ENCODE measurements at regions not wholly inside any gene's neighbourhood (a gene's known extent, or its start where the extent isn't known, plus 50 kb on each side); places are given as distances from the start of the nearest gene placed in this dataset.

DNA sequence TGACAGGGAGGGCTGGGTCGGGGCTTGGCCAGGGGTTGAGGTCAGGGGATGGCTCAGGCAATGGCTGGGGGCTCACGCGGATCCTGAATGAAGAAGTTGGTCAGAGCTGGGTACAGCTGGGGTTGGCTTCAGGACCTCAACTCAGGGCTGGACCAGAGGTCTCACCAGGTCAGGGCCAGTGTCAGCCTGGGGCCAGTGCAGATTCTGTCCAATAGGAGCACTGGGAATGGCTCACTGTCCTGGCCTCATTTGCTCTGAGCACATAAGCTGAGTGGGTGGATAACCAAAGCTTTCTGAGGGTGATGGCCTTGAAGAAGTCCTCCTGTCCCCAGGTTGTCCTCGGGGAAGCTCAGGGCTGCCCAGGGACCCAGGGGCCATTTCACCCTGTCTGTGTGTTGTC lies 54.9 kb upstream of the PCBD1 start:
- H3K9me3 ChIP-seq (ENCODE audit: control insufficient read depth in 1 of 2, insufficient read depth in 1 of 2, low read depth in 1 of 2, low read length in 2 of 2): no peaks in the 10 kb centered on the region
- H2AFZ ChIP-seq (ENCODE audit: low read depth, low read length, poor library complexity, severe bottlenecking): no peak overlapping the region
- no peak overlapping the region for H3K4me2 ChIP-seq (ENCODE audit: low read length)
- peaks cover 4% of the 10 kb centered on the region; the same call in 1 of the 2 replicates for H3K27me3 ChIP-seq (ENCODE audit: insufficient read depth, low read length)
- H3K9ac ChIP-seq (ENCODE audit: low read length): no peak overlapping the region
- POLR2A ChIA-PET: no interaction called here
- no peaks in the 10 kb centered on the region for H3K79me2 ChIP-seq (ENCODE audit: insufficient read depth, low read length)
- TF ChIP-seq ZFX (IDR thresholded peaks at IDR 0.05) (no peak), EZH2phosphoT487 (IDR thresholded peaks at IDR 0.05; ENCODE audit: borderline replicate concordance) (no peak), ELF1 (IDR thresholded peaks at IDR 0.05; ENCODE audit: borderline replicate concordance, low read depth) (no peak), EZH2 (IDR thresholded peaks at IDR 0.05) (no peak), CEBPB (IDR thresholded peaks at IDR 0.05; ENCODE audit: low read depth) (no peak), YY1 (IDR thresholded peaks at IDR 0.05; ENCODE audit: extremely low read depth, insufficient replicate concordance, low read depth, low read length) (no peak), SP1 (IDR thresholded peaks at IDR 0.05; ENCODE audit: low read depth) (no peak), POLR2AphosphoS5 (IDR thresholded peaks at IDR 0.05; ENCODE audit: low read depth, low read length) (no peak), JUND (IDR thresholded peaks at IDR 0.05) (no peak), CBX3 (IDR thresholded peaks at IDR 0.05; ENCODE audit: low read depth) (no peak), EGR1 (IDR thresholded peaks at IDR 0.05; ENCODE audit: low read depth) (no peak), TCF7L2 (IDR thresholded peaks at IDR 0.05; ENCODE audit: borderline replicate concordance, extremely low read depth, insufficient read depth, insufficient read length) (no peak), POLR2A (IDR thresholded peaks at IDR 0.05; ENCODE audit: borderline replicate concordance, extremely low read depth, insufficient read depth, insufficient read length) (no peak)
- TF ChIP-seq, protein P1, sequence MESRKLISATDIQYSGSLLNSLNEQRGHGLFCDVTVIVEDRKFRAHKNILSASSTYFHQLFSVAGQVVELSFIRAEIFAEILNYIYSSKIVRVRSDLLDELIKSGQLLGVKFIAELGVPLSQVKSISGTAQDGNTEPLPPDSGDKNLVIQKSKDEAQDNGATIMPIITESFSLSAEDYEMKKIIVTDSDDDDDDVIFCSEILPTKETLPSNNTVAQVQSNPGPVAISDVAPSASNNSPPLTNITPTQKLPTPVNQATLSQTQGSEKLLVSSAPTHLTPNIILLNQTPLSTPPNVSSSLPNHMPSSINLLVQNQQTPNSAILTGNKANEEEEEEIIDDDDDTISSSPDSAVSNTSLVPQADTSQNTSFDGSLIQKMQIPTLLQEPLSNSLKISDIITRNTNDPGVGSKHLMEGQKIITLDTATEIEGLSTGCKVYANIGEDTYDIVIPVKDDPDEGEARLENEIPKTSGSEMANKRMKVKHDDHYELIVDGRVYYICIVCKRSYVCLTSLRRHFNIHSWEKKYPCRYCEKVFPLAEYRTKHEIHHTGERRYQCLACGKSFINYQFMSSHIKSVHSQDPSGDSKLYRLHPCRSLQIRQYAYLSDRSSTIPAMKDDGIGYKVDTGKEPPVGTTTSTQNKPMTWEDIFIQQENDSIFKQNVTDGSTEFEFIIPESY (IDR thresholded peaks at IDR 0.05; ENCODE audit: extremely low read depth, insufficient replicate concordance, low read length): no peak
- TF ChIP-seq, protein P2, sequence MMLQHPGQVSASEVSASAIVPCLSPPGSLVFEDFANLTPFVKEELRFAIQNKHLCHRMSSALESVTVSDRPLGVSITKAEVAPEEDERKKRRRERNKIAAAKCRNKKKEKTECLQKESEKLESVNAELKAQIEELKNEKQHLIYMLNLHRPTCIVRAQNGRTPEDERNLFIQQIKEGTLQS (IDR thresholded peaks at IDR 0.05): no peak
- TF ChIP-seq, protein P3, sequence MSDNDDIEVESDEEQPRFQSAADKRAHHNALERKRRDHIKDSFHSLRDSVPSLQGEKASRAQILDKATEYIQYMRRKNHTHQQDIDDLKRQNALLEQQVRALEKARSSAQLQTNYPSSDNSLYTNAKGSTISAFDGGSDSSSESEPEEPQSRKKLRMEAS (IDR thresholded peaks at IDR 0.05): no peak
- TF ChIP-seq, protein P4, sequence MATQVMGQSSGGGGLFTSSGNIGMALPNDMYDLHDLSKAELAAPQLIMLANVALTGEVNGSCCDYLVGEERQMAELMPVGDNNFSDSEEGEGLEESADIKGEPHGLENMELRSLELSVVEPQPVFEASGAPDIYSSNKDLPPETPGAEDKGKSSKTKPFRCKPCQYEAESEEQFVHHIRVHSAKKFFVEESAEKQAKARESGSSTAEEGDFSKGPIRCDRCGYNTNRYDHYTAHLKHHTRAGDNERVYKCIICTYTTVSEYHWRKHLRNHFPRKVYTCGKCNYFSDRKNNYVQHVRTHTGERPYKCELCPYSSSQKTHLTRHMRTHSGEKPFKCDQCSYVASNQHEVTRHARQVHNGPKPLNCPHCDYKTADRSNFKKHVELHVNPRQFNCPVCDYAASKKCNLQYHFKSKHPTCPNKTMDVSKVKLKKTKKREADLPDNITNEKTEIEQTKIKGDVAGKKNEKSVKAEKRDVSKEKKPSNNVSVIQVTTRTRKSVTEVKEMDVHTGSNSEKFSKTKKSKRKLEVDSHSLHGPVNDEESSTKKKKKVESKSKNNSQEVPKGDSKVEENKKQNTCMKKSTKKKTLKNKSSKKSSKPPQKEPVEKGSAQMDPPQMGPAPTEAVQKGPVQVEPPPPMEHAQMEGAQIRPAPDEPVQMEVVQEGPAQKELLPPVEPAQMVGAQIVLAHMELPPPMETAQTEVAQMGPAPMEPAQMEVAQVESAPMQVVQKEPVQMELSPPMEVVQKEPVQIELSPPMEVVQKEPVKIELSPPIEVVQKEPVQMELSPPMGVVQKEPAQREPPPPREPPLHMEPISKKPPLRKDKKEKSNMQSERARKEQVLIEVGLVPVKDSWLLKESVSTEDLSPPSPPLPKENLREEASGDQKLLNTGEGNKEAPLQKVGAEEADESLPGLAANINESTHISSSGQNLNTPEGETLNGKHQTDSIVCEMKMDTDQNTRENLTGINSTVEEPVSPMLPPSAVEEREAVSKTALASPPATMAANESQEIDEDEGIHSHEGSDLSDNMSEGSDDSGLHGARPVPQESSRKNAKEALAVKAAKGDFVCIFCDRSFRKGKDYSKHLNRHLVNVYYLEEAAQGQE (IDR thresholded peaks at IDR 0.05; ENCODE audit: low read depth): no peak
- ATAC-seq (no peak), DNase-seq (ENCODE audit: low read depth, low spot score) (no peak)
- no peak overlapping the region for H3K4me3 ChIP-seq (replicated peaks in 1 of 2; ENCODE audit: low read depth in 1 of 2, low read length in 2 of 2)
- peaks cover 0 to 4% of the 10 kb centered on the region in 2 experiments; a peak in 1 of 4 replicates for H3K4me1 ChIP-seq (ENCODE audit: control insufficient read depth in 1 of 2, insufficient read depth in 2 of 2, low read length in 2 of 2)
- H3K36me3 ChIP-seq (ENCODE audit: control insufficient read depth in 1 of 2, insufficient read depth in 2 of 2, low read length in 2 of 2): no peaks in the 10 kb centered on the region
- intact Hi-C loops (cut with micrococcal nuclease): no loop called here
- CTCF ChIA-PET: no interaction called here
- no TSS peak for BruUV-seq (replicated peaks)
- RAD21 ChIA-PET (ENCODE audit: low non-redundant PET in 1 of 2, low total read pairs in 2 of 2, uncharacterized antibody in 2 of 2, unreplicated experiment in 2 of 2): no interaction called here
- no peaks in the 10 kb centered on the region for H3K9me2 ChIP-seq (ENCODE audit: insufficient read depth)
- no peak overlapping the region for H3K27ac ChIP-seq (ENCODE audit: low read depth, low read length)
- no peaks in the 10 kb centered on the region for H4K20me1 ChIP-seq (ENCODE audit: insufficient read depth)

Measured in HCT116 (cell line).